ENCODE measurements at regions not wholly inside any gene's neighbourhood (a gene's known extent, or its start where the extent isn't known, plus 50 kb on each side); places are given as distances from the start of the nearest gene placed in this dataset.
"Not testable (repeated sequence)": the region's sequence is repeated elsewhere in the genome, so short reads cannot be mapped to it uniquely, and the experiment has no call there.

DNA sequence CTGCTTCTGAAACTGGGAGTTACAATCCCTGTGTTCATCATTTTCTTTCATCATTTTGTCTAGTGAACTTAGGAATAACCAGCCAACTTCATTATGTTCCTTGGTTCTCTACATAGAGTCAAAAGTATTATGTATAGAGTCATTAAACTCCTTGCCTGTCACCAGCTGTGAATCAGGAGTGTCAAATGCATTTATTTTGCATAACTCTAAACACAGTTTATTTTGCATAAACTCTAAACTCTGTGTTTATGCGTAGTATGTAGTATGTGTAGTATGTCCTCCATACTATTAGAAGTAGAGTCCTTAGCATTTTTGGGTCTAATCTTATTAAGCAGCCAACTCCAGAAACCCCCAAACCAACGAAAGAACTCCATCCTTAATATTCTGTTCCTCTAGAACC is 164.4 kb downstream of the EVA1A start:
- H3K4me3 ChIP-seq (replicated peaks in 1 of 3; ENCODE audit: low read depth in 2 of 3, low read length in 3 of 3), result no peak overlapping the region
- H3K4me2 ChIP-seq (replicated peaks; ENCODE audit: extremely low read depth, low read length, poor library complexity, severe bottlenecking), result no peak overlapping the region
- no peak overlapping the region for H3K27ac Mint-ChIP-seq
- no peaks in the 10 kb centered on the region for H3K79me2 ChIP-seq (ENCODE audit: insufficient read depth, low read length)
- no peaks in the 10 kb centered on the region for H3K9me3 ChIP-seq (replicated peaks in 1 of 2; ENCODE audit: control insufficient read depth in 1 of 2, insufficient read depth in 1 of 2, low read length in 2 of 2)
- H3K27me3 ChIP-seq (ENCODE audit: control insufficient read depth in 2 of 2, insufficient read depth in 2 of 2, low read length in 2 of 2), result no peaks in the 10 kb centered on the region
- intact Hi-C loops (cut with micrococcal nuclease), result no loop called here
- H3K36me3 Mint-ChIP-seq, result no peaks in the 10 kb centered on the region
- H3K9me3 Mint-ChIP-seq, result peaks cover 0 to 3% (median 2%) of the 10 kb centered on the region in 7 donors
- H3K4me1 Mint-ChIP-seq, result no peaks in the 10 kb centered on the region
- H3K4me1 ChIP-seq (ENCODE audit: control insufficient read depth in 1 of 2, insufficient read depth in 2 of 2, low read length in 2 of 2), result no peaks in the 10 kb centered on the region
- no peaks in the 10 kb centered on the region for H3K36me3 ChIP-seq (replicated peaks in 1 of 2; ENCODE audit: control insufficient read depth in 1 of 2, insufficient read depth in 2 of 2, low read length in 2 of 2)
- TF ChIP-seq, protein P1, sequence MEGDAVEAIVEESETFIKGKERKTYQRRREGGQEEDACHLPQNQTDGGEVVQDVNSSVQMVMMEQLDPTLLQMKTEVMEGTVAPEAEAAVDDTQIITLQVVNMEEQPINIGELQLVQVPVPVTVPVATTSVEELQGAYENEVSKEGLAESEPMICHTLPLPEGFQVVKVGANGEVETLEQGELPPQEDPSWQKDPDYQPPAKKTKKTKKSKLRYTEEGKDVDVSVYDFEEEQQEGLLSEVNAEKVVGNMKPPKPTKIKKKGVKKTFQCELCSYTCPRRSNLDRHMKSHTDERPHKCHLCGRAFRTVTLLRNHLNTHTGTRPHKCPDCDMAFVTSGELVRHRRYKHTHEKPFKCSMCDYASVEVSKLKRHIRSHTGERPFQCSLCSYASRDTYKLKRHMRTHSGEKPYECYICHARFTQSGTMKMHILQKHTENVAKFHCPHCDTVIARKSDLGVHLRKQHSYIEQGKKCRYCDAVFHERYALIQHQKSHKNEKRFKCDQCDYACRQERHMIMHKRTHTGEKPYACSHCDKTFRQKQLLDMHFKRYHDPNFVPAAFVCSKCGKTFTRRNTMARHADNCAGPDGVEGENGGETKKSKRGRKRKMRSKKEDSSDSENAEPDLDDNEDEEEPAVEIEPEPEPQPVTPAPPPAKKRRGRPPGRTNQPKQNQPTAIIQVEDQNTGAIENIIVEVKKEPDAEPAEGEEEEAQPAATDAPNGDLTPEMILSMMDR (IDR thresholded peaks at IDR 0.05), result no peak
- H3K27me3 Mint-ChIP-seq (ENCODE audit: low read depth in 3 of 3), result peaks cover 2 to 3% (median 3%) of the 10 kb centered on the region in 3 donors
- no peak overlapping the region for H3K9ac ChIP-seq (ENCODE audit: insufficient read depth, low read length, poor library complexity, severe bottlenecking)
- H3K4me3 Mint-ChIP-seq, result no peak overlapping the region
- H3K27ac ChIP-seq (ENCODE audit: low read depth in 1 of 2, low read length in 2 of 2), result no peak overlapping the region
- no peak for DNase-seq
- H4K20me1 ChIP-seq (ENCODE audit: insufficient read depth, low read length), result no peaks in the 10 kb centered on the region
- no CpG with 5 or more reads among the region's 2 CpGs for WGBS (ENCODE audit: insufficient coverage)
- H2AFZ ChIP-seq (ENCODE audit: insufficient read depth, low read depth, low read length, poor library complexity, severe bottlenecking), result no peak overlapping the region

DNA sequence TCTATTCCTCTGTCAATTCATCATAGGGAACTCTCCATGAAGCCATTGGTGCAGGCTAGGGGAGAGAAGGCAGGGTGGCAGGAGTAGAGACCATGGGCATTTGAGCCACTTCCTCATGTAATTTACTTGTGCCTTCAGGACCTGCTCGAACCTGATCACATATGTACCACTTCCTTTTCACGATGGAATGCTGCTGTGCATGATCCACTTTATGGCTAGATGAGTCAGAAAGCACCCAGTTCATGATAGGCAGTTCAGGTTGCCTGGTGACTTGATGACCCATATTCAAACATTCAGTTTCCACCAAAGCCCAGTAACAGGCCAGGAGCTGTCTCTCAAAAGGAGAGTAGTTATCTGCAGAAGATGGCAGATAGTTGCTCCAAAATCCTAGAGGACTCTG is 166.0 kb downstream of the EVA1A start:
- intact Hi-C loops (cut with micrococcal nuclease); H3K4me1 Mint-ChIP-seq: not testable (repeated sequence)

More for the DNA sequence above, 166.0 kb downstream of the EVA1A start:
- 71% methylated on average over 2 of the region's 2 CpGs for WGBS (ENCODE audit: insufficient coverage)
- H3K79me2 ChIP-seq (ENCODE audit: insufficient read depth, low read length); H3K4me3 ChIP-seq (replicated peaks in 1 of 3; ENCODE audit: low read depth in 2 of 3, low read length in 3 of 3); H3K27ac Mint-ChIP-seq; DNase-seq; H3K27me3 ChIP-seq (ENCODE audit: control insufficient read depth in 2 of 2, insufficient read depth in 2 of 2, low read length in 2 of 2); H3K4me1 ChIP-seq (ENCODE audit: control insufficient read depth in 1 of 2, insufficient read depth in 2 of 2, low read length in 2 of 2); H3K4me2 ChIP-seq (replicated peaks; ENCODE audit: extremely low read depth, low read length, poor library complexity, severe bottlenecking); H2AFZ ChIP-seq (ENCODE audit: insufficient read depth, low read depth, low read length, poor library complexity, severe bottlenecking); H4K20me1 ChIP-seq (ENCODE audit: insufficient read depth, low read length); H3K9me3 ChIP-seq (replicated peaks in 1 of 2; ENCODE audit: control insufficient read depth in 1 of 2, insufficient read depth in 1 of 2, low read length in 2 of 2); H3K36me3 Mint-ChIP-seq; H3K36me3 ChIP-seq (replicated peaks in 1 of 2; ENCODE audit: control insufficient read depth in 1 of 2, insufficient read depth in 2 of 2, low read length in 2 of 2); H3K27ac ChIP-seq (ENCODE audit: low read depth in 1 of 2, low read length in 2 of 2); H3K9ac ChIP-seq (ENCODE audit: insufficient read depth, low read length, poor library complexity, severe bottlenecking); H3K9me3 Mint-ChIP-seq; H3K4me3 Mint-ChIP-seq; H3K27me3 Mint-ChIP-seq (ENCODE audit: low read depth in 3 of 3): not testable (repeated sequence)
